SK-N-SH (cell line): ENCODE measurements at regions not wholly inside any gene's neighbourhood (a gene's known extent, or its start where the extent isn't known, plus 50 kb on each side); places are given as distances from the start of the nearest gene placed in this dataset.

Experiments used
- CTCF ChIP-seq: fragments of 200-600 bp; sonication (generic); IDR thresholded peaks from 2 replicates; pipeline ENCODE4 v1.6.1; 2017; ENCODE audit warnings: antibody characterized with exemption, mild to moderate bottlenecking, moderate library complexity
- FOXM1 ChIP-seq: IDR thresholded peaks from 2 replicates; pipeline ENCODE4 v1.4.0; 2012; ENCODE audit warnings: low read depth, mild to moderate bottlenecking
- POLR2AphosphoS5 ChIP-seq: IDR thresholded peaks from 2 replicates; pipeline ENCODE4 v1.6.1; 2012; ENCODE audit warnings: low read depth, low read length
- RCOR1 ChIP-seq: fragments of 150-350 bp; IDR thresholded peaks from 2 replicates; pipeline ENCODE4 v1.6.1; 2017; ENCODE audit warnings: antibody characterized with exemption, low read length
- RXRA ChIP-seq: IDR thresholded peaks from 2 replicates; pipeline ENCODE4 v1.4.0; 2012; ENCODE audit warnings: low read depth, mild to moderate bottlenecking, borderline replicate concordance
- SIN3A ChIP-seq: IDR thresholded peaks from 2 replicates; pipeline ENCODE4 v1.6.1; 2012; ENCODE audit warnings: low read depth, mild to moderate bottlenecking, low read length, moderate library complexity, borderline replicate concordance
- TAF1 ChIP-seq: IDR thresholded peaks from 2 replicates; pipeline ENCODE4 v1.6.1; 2012; ENCODE audit warnings: low read depth, mild to moderate bottlenecking, low read length, moderate library complexity, borderline replicate concordance
- TF ChIP-seq, protein P1 (sequence below): fragments of 150-350 bp; IDR thresholded peaks from 2 replicates; pipeline ENCODE4 v1.6.1; 2017; ENCODE audit warnings: antibody characterized with exemption, low read length, low read depth, borderline replicate concordance
- TF ChIP-seq, protein P2 (sequence below): IDR thresholded peaks from 2 replicates; pipeline ENCODE4 v1.4.0; 2012; ENCODE audit warnings: low read depth, borderline replicate concordance
- TF ChIP-seq, protein P3 (sequence below): IDR thresholded peaks from 2 replicates; pipeline ENCODE4 v1.4.0; 2012; ENCODE audit warnings: low read depth, borderline replicate concordance

DNA sequence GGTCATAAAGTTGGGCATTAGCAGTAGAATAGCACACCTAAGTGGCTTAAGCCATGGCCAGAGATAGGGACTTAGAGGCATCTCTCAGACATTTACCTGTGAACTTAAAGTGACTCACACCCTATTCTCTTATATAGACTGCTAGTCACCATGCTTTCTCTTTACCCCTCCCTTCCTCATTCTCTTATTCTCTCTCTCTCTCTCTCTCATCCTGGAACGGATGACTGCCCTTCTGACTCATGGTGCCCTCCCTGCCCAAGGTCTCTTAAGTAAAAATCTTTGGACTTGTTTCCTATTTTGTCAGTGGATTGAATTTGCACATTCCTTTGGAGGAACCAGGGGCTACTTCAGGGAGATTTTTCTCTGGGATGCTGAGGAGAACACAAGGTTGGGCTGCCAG lies 58.8 kb downstream of the NPAP1 start:
- TF ChIP-seq FOXM1, result no peak
- TF ChIP-seq POLR2AphosphoS5, result no peak
- TF ChIP-seq RXRA, result no peak
- TF ChIP-seq TAF1, result no peak
- TF ChIP-seq CTCF, result no peak
- TF ChIP-seq, protein P1, sequence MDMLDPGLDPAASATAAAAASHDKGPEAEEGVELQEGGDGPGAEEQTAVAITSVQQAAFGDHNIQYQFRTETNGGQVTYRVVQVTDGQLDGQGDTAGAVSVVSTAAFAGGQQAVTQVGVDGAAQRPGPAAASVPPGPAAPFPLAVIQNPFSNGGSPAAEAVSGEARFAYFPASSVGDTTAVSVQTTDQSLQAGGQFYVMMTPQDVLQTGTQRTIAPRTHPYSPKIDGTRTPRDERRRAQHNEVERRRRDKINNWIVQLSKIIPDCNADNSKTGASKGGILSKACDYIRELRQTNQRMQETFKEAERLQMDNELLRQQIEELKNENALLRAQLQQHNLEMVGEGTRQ, result no peak
- no peak for TF ChIP-seq RCOR1
- TF ChIP-seq, protein P2, sequence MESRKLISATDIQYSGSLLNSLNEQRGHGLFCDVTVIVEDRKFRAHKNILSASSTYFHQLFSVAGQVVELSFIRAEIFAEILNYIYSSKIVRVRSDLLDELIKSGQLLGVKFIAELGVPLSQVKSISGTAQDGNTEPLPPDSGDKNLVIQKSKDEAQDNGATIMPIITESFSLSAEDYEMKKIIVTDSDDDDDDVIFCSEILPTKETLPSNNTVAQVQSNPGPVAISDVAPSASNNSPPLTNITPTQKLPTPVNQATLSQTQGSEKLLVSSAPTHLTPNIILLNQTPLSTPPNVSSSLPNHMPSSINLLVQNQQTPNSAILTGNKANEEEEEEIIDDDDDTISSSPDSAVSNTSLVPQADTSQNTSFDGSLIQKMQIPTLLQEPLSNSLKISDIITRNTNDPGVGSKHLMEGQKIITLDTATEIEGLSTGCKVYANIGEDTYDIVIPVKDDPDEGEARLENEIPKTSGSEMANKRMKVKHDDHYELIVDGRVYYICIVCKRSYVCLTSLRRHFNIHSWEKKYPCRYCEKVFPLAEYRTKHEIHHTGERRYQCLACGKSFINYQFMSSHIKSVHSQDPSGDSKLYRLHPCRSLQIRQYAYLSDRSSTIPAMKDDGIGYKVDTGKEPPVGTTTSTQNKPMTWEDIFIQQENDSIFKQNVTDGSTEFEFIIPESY, result no peak
- TF ChIP-seq, protein P3, sequence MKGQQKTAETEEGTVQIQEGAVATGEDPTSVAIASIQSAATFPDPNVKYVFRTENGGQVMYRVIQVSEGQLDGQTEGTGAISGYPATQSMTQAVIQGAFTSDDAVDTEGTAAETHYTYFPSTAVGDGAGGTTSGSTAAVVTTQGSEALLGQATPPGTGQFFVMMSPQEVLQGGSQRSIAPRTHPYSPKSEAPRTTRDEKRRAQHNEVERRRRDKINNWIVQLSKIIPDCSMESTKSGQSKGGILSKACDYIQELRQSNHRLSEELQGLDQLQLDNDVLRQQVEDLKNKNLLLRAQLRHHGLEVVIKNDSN, result no peak
- no peak for TF ChIP-seq SIN3A
